ENCODE measurements at regions not wholly inside any gene's neighbourhood (a gene's known extent, or its start where the extent isn't known, plus 50 kb on each side); places are given as distances from the start of the nearest gene placed in this dataset.

DNA sequence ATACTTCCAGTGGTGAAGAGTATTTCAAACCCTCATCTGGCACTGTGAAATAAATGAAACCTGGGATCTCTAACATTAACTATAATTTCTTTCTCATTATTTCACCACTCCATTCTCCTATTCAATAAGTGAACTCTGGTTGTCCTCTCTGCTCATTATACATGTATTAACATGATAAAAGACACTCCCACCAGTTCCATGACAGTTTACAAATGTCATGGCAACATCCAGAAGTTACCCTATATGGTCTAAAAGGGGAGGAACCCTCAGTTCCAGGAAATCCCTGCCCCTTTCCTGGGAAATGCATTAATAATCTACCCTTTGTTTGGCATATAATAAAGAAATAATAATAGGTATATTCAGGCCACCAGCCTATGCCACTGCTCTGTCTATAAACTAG is 62.7 kb upstream of the BRINP3 start:
- TF ChIP-seq, protein P1, sequence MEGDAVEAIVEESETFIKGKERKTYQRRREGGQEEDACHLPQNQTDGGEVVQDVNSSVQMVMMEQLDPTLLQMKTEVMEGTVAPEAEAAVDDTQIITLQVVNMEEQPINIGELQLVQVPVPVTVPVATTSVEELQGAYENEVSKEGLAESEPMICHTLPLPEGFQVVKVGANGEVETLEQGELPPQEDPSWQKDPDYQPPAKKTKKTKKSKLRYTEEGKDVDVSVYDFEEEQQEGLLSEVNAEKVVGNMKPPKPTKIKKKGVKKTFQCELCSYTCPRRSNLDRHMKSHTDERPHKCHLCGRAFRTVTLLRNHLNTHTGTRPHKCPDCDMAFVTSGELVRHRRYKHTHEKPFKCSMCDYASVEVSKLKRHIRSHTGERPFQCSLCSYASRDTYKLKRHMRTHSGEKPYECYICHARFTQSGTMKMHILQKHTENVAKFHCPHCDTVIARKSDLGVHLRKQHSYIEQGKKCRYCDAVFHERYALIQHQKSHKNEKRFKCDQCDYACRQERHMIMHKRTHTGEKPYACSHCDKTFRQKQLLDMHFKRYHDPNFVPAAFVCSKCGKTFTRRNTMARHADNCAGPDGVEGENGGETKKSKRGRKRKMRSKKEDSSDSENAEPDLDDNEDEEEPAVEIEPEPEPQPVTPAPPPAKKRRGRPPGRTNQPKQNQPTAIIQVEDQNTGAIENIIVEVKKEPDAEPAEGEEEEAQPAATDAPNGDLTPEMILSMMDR (IDR thresholded peaks at IDR 0.05; ENCODE audit: control insufficient read depth, extremely low read depth, insufficient read depth) = no peak
- no peak overlapping the region for H3K4me3 ChIP-seq (ENCODE audit: low read depth, low read length)
- DNase-seq (ENCODE audit: low read depth) = no peak

DNA sequence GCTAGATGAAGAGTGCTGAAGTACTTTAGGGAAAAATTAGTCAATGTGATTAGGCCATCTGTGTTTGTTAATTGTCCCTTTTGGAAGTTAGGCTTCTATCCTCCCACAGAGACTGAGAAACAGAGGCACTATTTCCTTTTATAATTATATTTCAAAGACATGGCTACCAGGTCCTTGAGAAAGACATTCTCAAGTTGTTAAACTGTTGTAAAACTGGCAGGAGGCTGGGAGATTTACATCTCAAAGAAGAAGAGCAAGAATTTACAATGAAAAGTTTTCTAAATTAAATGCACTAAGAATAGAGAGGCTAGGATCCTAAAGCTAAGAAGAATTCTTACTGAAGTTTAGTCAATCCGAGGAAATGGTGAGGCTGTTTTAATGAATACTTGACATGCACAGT is 74.0 kb upstream of the BRINP3 start:
- no peak for DNase-seq (ENCODE audit: low read depth)
- TF ChIP-seq, protein P1 (IDR thresholded peaks at IDR 0.05; ENCODE audit: control insufficient read depth, extremely low read depth, insufficient read depth) = no peak
- H3K4me3 ChIP-seq (ENCODE audit: low read depth, low read length) = no peak overlapping the region

DNA sequence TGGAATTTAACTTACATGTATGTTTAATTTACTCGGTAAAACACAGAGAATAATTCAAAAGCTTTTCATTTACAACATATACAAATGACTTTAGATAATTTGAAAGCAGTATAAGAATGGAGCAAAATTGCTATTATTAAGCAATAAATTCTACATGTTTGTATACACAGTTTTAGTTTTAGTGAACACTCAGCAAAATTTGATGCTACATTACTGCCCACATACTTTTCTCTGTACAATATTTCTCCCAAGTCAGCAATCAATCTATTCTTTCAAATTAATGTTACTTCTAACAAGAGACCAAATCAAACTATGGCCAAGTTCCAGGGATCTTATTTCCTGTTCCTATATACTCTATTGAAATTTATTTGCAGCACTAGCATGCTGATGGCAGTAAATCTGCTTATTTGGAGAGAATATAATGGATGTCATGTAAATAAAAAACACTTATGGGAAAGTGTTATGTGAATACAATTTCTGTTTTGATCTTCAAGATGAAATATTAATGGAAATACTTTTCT is 82.6 kb upstream of the BRINP3 start:
- DNase-seq (ENCODE audit: low read depth) = no peak
- TF ChIP-seq, protein P1 (IDR thresholded peaks at IDR 0.05; ENCODE audit: control insufficient read depth, extremely low read depth, insufficient read depth) = no peak
- H3K4me3 ChIP-seq (ENCODE audit: low read depth, low read length) = no peak overlapping the region

DNA sequence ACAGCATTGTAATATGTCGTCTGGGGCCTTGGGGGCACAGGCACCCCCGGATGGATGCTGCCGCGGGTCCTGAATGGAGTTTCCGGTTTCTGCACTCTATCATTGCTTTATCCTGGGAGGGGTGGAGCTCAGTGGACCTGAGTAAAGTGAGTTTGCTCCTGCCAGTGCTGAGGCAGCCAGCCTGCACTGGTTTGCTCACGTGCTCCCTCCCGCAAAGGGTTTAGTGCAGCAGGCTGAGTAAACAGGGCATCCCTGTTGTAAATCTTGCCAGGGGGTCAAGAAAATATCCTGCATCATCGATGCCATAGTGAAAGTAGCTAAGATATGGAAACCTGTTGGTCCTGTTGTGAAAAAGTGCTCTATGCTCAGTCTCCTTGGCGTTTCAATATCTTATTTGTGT is 85.6 kb upstream of the BRINP3 start:
- DNase-seq (ENCODE audit: low read depth) = no peak
- no peak overlapping the region for H3K4me3 ChIP-seq (ENCODE audit: low read depth, low read length)
- TF ChIP-seq, protein P1 (IDR thresholded peaks at IDR 0.05; ENCODE audit: control insufficient read depth, extremely low read depth, insufficient read depth) = no peak

DNA sequence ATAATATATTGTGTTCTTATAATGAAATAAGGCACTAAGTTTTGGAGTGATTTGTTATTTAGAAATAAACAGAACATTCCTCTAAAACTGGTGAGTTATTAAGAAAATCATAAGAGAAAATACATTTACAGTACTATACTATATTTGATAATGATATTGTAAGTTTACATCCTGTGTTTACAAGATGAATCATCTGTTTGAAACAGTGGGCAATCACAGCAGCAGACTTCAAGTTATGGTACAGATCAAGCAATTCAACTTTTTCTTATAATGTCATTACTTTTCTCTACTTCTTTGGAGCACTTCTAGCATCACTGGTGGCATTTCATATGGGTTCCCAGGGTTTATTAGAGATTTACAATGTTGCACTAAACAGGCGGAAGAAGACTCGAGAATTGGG is 86.5 kb upstream of the BRINP3 start:
- no peak for DNase-seq (ENCODE audit: low read depth)
- H3K4me3 ChIP-seq (ENCODE audit: low read depth, low read length) = no peak overlapping the region
- TF ChIP-seq, protein P1 (IDR thresholded peaks at IDR 0.05; ENCODE audit: control insufficient read depth, extremely low read depth, insufficient read depth) = no peak

DNA sequence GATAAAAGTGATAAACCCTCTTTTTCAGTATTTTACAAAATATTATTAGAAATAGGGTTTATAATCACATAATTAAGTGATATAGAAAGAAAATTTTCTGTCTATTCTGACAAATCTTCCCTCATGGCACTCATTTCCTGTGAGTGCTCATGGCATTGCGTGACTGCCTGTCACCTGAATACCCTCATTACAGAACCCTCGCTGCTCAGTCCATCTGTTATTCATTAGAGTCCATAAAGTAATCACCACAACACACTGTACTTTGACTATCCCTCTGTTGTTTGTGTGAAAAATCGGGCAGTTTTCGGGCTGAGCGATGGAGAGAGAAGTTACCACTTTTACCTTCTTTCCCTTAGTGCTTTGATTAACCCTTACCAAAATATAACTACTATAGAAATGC is 100.4 kb upstream of the BRINP3 start:
- no peak overlapping the region for H3K4me3 ChIP-seq (ENCODE audit: low read depth, low read length)
- TF ChIP-seq, protein P1 (IDR thresholded peaks at IDR 0.05; ENCODE audit: control insufficient read depth, extremely low read depth, insufficient read depth) = no peak
- DNase-seq (ENCODE audit: low read depth) = no peak

DNA sequence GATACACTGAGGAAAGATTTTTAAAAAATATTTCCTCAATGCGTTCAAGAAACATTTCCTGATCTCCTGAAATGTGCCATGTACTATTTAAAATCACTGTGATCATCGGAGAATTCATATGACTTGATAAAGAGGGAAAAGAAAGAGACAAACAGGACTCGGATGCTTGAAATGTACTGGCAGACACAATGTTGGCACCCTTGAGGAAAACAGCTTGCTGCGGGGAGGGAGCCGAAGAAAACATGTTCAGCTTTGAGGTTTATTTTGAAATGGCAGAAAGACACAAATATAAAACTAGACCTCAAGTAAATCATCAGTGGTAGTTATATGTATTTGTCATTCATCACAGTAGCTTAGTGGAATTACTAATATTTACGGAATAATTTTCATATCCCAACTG is 100.9 kb upstream of the BRINP3 start:
- H3K4me3 ChIP-seq (ENCODE audit: low read depth, low read length) = no peak overlapping the region
- TF ChIP-seq, protein P1 (IDR thresholded peaks at IDR 0.05; ENCODE audit: control insufficient read depth, extremely low read depth, insufficient read depth) = no peak
- no peak for DNase-seq (ENCODE audit: low read depth)

Data from LNCaP clone FGC (cell line).